ENCODE measurements at regions not wholly inside any gene's neighbourhood (a gene's known extent, or its start where the extent isn't known, plus 50 kb on each side); places are given as distances from the start of the nearest gene placed in this dataset.

DNA sequence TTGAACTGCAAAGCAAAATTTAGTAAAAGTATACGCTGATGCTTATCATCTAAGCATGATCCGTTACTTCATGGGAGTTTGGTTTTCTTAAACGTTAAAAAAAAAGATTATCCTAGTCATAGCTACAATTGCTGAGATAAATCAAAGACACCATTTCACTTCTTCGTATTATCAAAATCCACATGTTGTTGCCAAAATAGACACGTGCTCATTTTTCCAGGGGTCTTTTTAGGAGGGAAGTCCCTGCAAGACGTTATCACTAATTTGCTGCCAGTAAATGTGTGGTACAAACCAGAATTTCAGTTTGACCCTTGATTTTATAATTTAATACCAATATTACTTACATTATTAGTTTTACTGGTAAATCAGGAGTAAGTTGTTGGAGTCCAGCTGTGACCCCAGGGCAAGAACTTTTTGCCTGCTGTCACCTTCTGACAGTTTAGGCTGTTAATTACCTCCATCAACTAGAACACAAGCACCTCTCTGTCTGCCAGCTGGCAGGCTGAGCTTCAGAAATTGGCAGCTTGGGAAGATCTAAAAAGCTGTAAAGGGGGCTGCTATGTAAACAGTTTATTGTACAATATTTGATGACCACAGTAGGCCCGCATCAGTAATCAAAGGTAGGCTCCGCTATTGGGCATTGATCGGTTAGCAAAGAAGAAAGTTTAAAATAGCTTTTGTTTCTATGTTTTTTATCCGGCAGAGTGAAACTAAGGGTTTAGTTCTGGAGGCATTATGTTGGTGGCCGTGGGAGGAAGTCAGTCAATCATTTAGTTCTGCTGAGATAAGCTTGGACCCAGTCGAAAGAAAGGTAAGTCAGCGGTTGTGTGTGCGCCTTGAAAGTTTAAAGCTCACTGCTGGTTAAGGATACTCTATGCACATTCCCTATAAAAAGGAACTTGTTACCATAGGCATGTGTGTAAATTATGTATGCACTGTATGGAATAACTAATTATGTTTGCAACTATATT lies 196.4 kb downstream of the FBXO8 start:
- TF ChIP-seq EZH2phosphoT487 (IDR thresholded peaks at IDR 0.05; ENCODE audit: insufficient read depth, low read depth) (no peak), EZH2 (IDR thresholded peaks at IDR 0.05; ENCODE audit: insufficient read depth, poor library complexity, severe bottlenecking) (no peak)

Data from GM23248 (cell line).